Activated CD8-positive, alpha-beta T cell treated with anti-CD3 and anti-CD28 coated beads, Interleukin-2, amount 10 ng/mL, durations not matched to agents 7 days and 5 days (primary cell): ENCODE measurements at regions not wholly inside any gene's neighbourhood (a gene's known extent, or its start where the extent isn't known, plus 50 kb on each side); places are given as distances from the start of the nearest gene placed in this dataset.

Source experiments
- ATAC-seq: fragments of 150-1000 bp; cut with Tn5 transposase; one replicate; pipeline ENCODE4 v1.10.0; 2021; ENCODE audit warnings: moderate library complexity
- CTCF ChIA-PET: fragments of 350-600 bp; sonication (Branson Sonifier 250); formaldehyde crosslinking; loops from one replicate; lab custom pipeline; 2021; ENCODE audit warnings: antibody characterized with exemption; lab: Charles Lee
- POLR2A ChIA-PET: fragments of 350-600 bp; sonication (Branson Sonifier 250); formaldehyde crosslinking; loops from one replicate; lab custom pipeline; 2021; ENCODE audit warnings: antibody characterized with exemption; lab: Charles Lee
- DNase-seq: peaks from one replicate; pipeline ENCODE4 v3.0.0-alpha.2; 2020
- H3K27ac Mint-ChIP-seq: one replicate; pipeline ENCODE4 v1.8.0; 2021; ENCODE audit warnings: mild to moderate bottlenecking, mixed read lengths
- H3K27me3 Mint-ChIP-seq: one replicate; pipeline ENCODE4 v1.8.0; 2021; ENCODE audit warnings: low read depth, mixed read lengths
- H3K36me3 Mint-ChIP-seq: one replicate; pipeline ENCODE4 v1.8.0; 2021; ENCODE audit warnings: low read depth, mixed read lengths
- H3K4me1 Mint-ChIP-seq: one replicate; pipeline ENCODE4 v1.8.0; 2021; ENCODE audit warnings: low read depth, mixed read lengths
- H3K4me3 Mint-ChIP-seq: one replicate; pipeline ENCODE4 v1.8.0; 2021; ENCODE audit warnings: mild to moderate bottlenecking, mixed read lengths
- H3K9me3 Mint-ChIP-seq: one replicate; pipeline ENCODE4 v1.8.0; 2022; ENCODE audit warnings: mixed read lengths; ENCODE audit not compliant: insufficient read depth

GRCh38 chr20:40462566-40462965 lies 226.5 kb downstream of the MAFB start:
- no peaks in the 10 kb centered on the region for H3K9me3 Mint-ChIP-seq
- ATAC-seq: no peak
- no peaks in the 10 kb centered on the region for H3K27me3 Mint-ChIP-seq
- ChIA-PET POLR2A (no interaction called here), CTCF (no interaction called here)
- no peaks in the 10 kb centered on the region for H3K36me3 Mint-ChIP-seq
- H3K27ac Mint-ChIP-seq: no peak overlapping the region
- no peak for DNase-seq
- no peaks in the 10 kb centered on the region for H3K4me1 Mint-ChIP-seq
- H3K4me3 Mint-ChIP-seq: no peak overlapping the region

GRCh38 chr20:40459299-40459698 lies 229.7 kb downstream of the MAFB start:
- no peaks in the 10 kb centered on the region for H3K36me3 Mint-ChIP-seq
- DNase-seq (no peak), ATAC-seq (no peak)
- ChIA-PET CTCF (no interaction called here), POLR2A (no interaction called here)
- no peaks in the 10 kb centered on the region for H3K4me1 Mint-ChIP-seq
- H3K27ac Mint-ChIP-seq: no peak overlapping the region
- no peaks in the 10 kb centered on the region for H3K27me3 Mint-ChIP-seq
- no peak overlapping the region for H3K4me3 Mint-ChIP-seq
- no peaks in the 10 kb centered on the region for H3K9me3 Mint-ChIP-seq

- Mint-ChIP-seq H3K36me3 (no peaks in the 10 kb centered on the region), H3K27ac (no peak overlapping the region), H3K9me3 (no peaks in the 10 kb centered on the region), H3K27me3 (no peaks in the 10 kb centered on the region), H3K4me1 (no peaks in the 10 kb centered on the region), H3K4me3 (no peak overlapping the region)
- DNase-seq (no peak), ATAC-seq (no peak)
- ChIA-PET POLR2A (no interaction called here), CTCF (no interaction called here)
These were observed 231.6 kb downstream of the MAFB start for GRCh38 chr20:40457404-40457803.

- ATAC-seq (no peak), DNase-seq (no peak)
- Mint-ChIP-seq H3K27ac (no peak overlapping the region), H3K27me3 (peaks cover 3% of the 10 kb centered on the region), H3K4me1 (no peaks in the 10 kb centered on the region), H3K9me3 (no peaks in the 10 kb centered on the region), H3K4me3 (no peak overlapping the region), H3K36me3 (no peaks in the 10 kb centered on the region)
- ChIA-PET POLR2A (no interaction called here), CTCF (no interaction called here)
These were observed 236.3 kb downstream of the MAFB start for GRCh38 chr20:40452758-40453157.

GRCh38 chr20:40451552-40451951 lies 237.5 kb downstream of the MAFB start:
- H3K4me3 Mint-ChIP-seq: no peak overlapping the region
- no peak for ATAC-seq
- POLR2A ChIA-PET: no interaction called here
- no peaks in the 10 kb centered on the region for H3K36me3 Mint-ChIP-seq
- CTCF ChIA-PET: no interaction called here
- H3K4me1 Mint-ChIP-seq: no peaks in the 10 kb centered on the region
- H3K27me3 Mint-ChIP-seq: peaks cover 3% of the 10 kb centered on the region
- H3K27ac Mint-ChIP-seq: no peak overlapping the region
- H3K9me3 Mint-ChIP-seq: no peaks in the 10 kb centered on the region
- DNase-seq: no peak

GRCh38 chr20:40449974-40450616 lies 238.9 kb downstream of the MAFB start:
- Mint-ChIP-seq H3K4me3 (no peak overlapping the region), H3K9me3 (no peaks in the 10 kb centered on the region), H3K27ac (no peak overlapping the region), H3K4me1 (no peaks in the 10 kb centered on the region), H3K27me3 (peaks cover 3% of the 10 kb centered on the region), H3K36me3 (no peaks in the 10 kb centered on the region)
- ATAC-seq: no peak
- ChIA-PET POLR2A (no interaction called here), CTCF (no interaction called here)
- no peak for DNase-seq

GRCh38 chr20:40449144-40449690 lies 239.8 kb downstream of the MAFB start:
- H3K4me1 Mint-ChIP-seq: no peaks in the 10 kb centered on the region
- POLR2A ChIA-PET: no interaction called here
- CTCF ChIA-PET: no interaction called here

GRCh38 chr20:40446888-40447287 lies 242.1 kb downstream of the MAFB start:
- H3K27ac Mint-ChIP-seq: no peak overlapping the region
- no peaks in the 10 kb centered on the region for H3K9me3 Mint-ChIP-seq
- peaks cover 3% of the 10 kb centered on the region for H3K27me3 Mint-ChIP-seq
- no peaks in the 10 kb centered on the region for H3K36me3 Mint-ChIP-seq
- ATAC-seq (no peak), DNase-seq (no peak)
- H3K4me1 Mint-ChIP-seq: no peaks in the 10 kb centered on the region
- ChIA-PET POLR2A (no interaction called here), CTCF (no interaction called here)
- H3K4me3 Mint-ChIP-seq: no peak overlapping the region

More at GRCh38 chr20:40449144-40449690, 239.8 kb downstream of the MAFB start:
- DNase-seq (no peak), ATAC-seq (no peak)
- H3K4me3 Mint-ChIP-seq: no peak overlapping the region
- no peak overlapping the region for H3K27ac Mint-ChIP-seq
- H3K9me3 Mint-ChIP-seq: no peaks in the 10 kb centered on the region
- H3K27me3 Mint-ChIP-seq: peaks cover 3% of the 10 kb centered on the region
- H3K36me3 Mint-ChIP-seq: no peaks in the 10 kb centered on the region

- CTCF ChIA-PET: no interaction called here
- no peak overlapping the region for H3K27ac Mint-ChIP-seq
- no peaks in the 10 kb centered on the region for H3K9me3 Mint-ChIP-seq
- no peaks in the 10 kb centered on the region for H3K36me3 Mint-ChIP-seq
- ATAC-seq: no peak
- no peaks in the 10 kb centered on the region for H3K4me1 Mint-ChIP-seq
- no peak overlapping the region for H3K4me3 Mint-ChIP-seq
- DNase-seq: no peak
- POLR2A ChIA-PET: no interaction called here
- peaks cover 3% of the 10 kb centered on the region for H3K27me3 Mint-ChIP-seq
These were observed 244.5 kb downstream of the MAFB start for GRCh38 chr20:40444516-40444915.

- ATAC-seq: no peak
- Mint-ChIP-seq H3K4me1 (no peaks in the 10 kb centered on the region), H3K27me3 (no peaks in the 10 kb centered on the region), H3K4me3 (no peak overlapping the region), H3K36me3 (no peaks in the 10 kb centered on the region), H3K27ac (no peak overlapping the region), H3K9me3 (no peaks in the 10 kb centered on the region)
- ChIA-PET CTCF (no interaction called here), POLR2A (no interaction called here)
- no peak for DNase-seq
These were observed 245.3 kb downstream of the MAFB start for GRCh38 chr20:40443753-40444152.

GRCh38 chr20:40442181-40442963 lies 246.7 kb downstream of the MAFB start:
- Mint-ChIP-seq H3K9me3 (no peaks in the 10 kb centered on the region), H3K4me1 (no peaks in the 10 kb centered on the region), H3K27me3 (no peaks in the 10 kb centered on the region), H3K36me3 (no peaks in the 10 kb centered on the region), H3K27ac (no peak overlapping the region), H3K4me3 (no peak overlapping the region)
- no peak for DNase-seq
- ChIA-PET POLR2A (no interaction called here), CTCF (no interaction called here)
- ATAC-seq: no peak

GRCh38 chr20:40441771-40442170 lies 247.3 kb downstream of the MAFB start:
- ChIA-PET POLR2A (no interaction called here), CTCF (no interaction called here)
- no peaks in the 10 kb centered on the region for H3K9me3 Mint-ChIP-seq
- H3K36me3 Mint-ChIP-seq: no peaks in the 10 kb centered on the region
- H3K4me1 Mint-ChIP-seq: no peaks in the 10 kb centered on the region
- no peak for DNase-seq
- H3K4me3 Mint-ChIP-seq: no peak overlapping the region
- no peaks in the 10 kb centered on the region for H3K27me3 Mint-ChIP-seq
- ATAC-seq: no peak
- H3K27ac Mint-ChIP-seq: no peak overlapping the region
